Suprapubic skin (tissue), 4 donors: ENCODE measurements at regions not wholly inside any gene's neighbourhood (a gene's known extent, or its start where the extent isn't known, plus 50 kb on each side); places are given as distances from the start of the nearest gene placed in this dataset.

ENCODE experiments used
- DNase-seq, 2 donors: peaks; one replicate each; pipeline ENCODE4 v3.0.0-alpha.2; 2019; ENCODE audit warnings: low spot score in 2 of 2
- H3K27ac ChIP-seq: fragments of 200-600 bp; sonication (generic); one replicate; pipeline ENCODE4 v1.5.1; 2019
- H3K27me3 ChIP-seq: fragments of 200-600 bp; sonication (generic); one replicate; pipeline ENCODE4 v1.5.1; 2019
- H3K36me3 ChIP-seq: fragments of 200-600 bp; sonication (generic); one replicate; pipeline ENCODE4 v1.5.1; 2019
- H3K4me1 ChIP-seq: fragments of 200-600 bp; sonication (generic); one replicate; pipeline ENCODE4 v1.5.1; 2019
- H3K4me3 ChIP-seq: fragments of 200-600 bp; sonication (generic); one replicate; pipeline ENCODE4 v1.5.1; 2019; ENCODE audit warnings: mild to moderate bottlenecking
- H3K9me3 ChIP-seq: fragments of 200-600 bp; sonication (generic); one replicate; pipeline ENCODE4 v1.5.1; 2019
- CTCF ChIP-seq, 2 donors: fragments of 200-600 bp in 1 of 2; fragments of 450-650 bp in 1 of 2; sonication (generic) in 1 of 2; IDR thresholded peaks; one replicate each; pipeline ENCODE4 v1.5.1; 2016 to 2019; ENCODE audit warnings: antibody characterized with exemption in 2 of 2, mild to moderate bottlenecking in 1 of 2, moderate library complexity in 1 of 2
- EP300 ChIP-seq: sonication (generic); formaldehyde crosslinking; IDR thresholded peaks from one replicate; pipeline ENCODE4 v1.6.1; 2017; ENCODE audit warnings: antibody characterized with exemption
- POLR2A ChIP-seq, 2 donors: fragments of 450-650 bp; IDR thresholded peaks; one replicate each; pipeline ENCODE4 v1.6.1; 2017; ENCODE audit warnings: antibody characterized with exemption in 2 of 2, mild to moderate bottlenecking in 2 of 2, moderate library complexity in 2 of 2
- POLR2AphosphoS5 ChIP-seq, 3 donors: sonication (generic); formaldehyde crosslinking; IDR thresholded peaks; one replicate each; pipeline ENCODE4 v1.6.1; 2017; ENCODE audit warnings: antibody characterized with exemption in 3 of 3
- WGBS: methylation state at CpG from one replicate; pipeline ENCODE4 v1.1.5; 2018; 5-methylcytosine and 5-hydroxymethylcytosine counted together

GRCh38 chr20:11011653-11012052, 337.9 kb upstream of the JAG1 start:
- no peak for DNase-seq
- H3K9me3 ChIP-seq, result no peaks in the 10 kb centered on the region
- H3K27ac ChIP-seq, result no peak overlapping the region
- H3K27me3 ChIP-seq, result no peaks in the 10 kb centered on the region
- no peak for TF ChIP-seq CTCF (IDR thresholded peaks at IDR 0.05)
- TF ChIP-seq EP300, result no peak
- TF ChIP-seq POLR2A (IDR thresholded peaks at IDR 0.05), result no peak
- TF ChIP-seq POLR2AphosphoS5 (IDR thresholded peaks at IDR 0.05), result no peak
- peaks cover 10% of the 10 kb centered on the region for H3K4me1 ChIP-seq
- H3K4me3 ChIP-seq, result no peak overlapping the region
- H3K36me3 ChIP-seq, result no peaks in the 10 kb centered on the region

DNA sequence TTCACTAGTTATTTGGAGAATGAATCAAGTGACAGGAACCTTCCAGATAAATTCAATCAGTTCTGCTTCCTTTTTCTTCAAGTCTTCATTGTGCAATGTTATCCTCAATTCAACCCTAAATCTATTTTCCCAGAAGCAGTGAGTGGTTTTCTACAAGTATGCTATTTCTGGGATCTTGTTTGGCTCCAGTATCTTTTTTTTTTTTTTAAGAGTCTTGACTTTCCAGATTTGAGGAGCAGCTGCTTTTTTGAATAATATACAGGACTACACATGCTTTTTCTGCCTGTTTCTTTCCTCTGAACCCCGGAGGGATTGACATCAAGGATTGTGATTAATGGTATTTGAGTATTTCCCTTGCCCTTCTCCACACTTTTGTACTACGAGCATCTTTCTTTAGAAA, 339.2 kb upstream of the JAG1 start:
- Histone ChIP-seq H3K4me1 (peaks cover 10% of the 10 kb centered on the region), H3K27me3 (no peaks in the 10 kb centered on the region), H3K27ac (peak overlapping the region; percentile 11), H3K9me3 (no peaks in the 10 kb centered on the region), H3K4me3 (no peak overlapping the region), H3K36me3 (no peaks in the 10 kb centered on the region)
- no peak for DNase-seq
- no peak for TF ChIP-seq POLR2AphosphoS5 (IDR thresholded peaks at IDR 0.05)
- 26% methylated on average over 2 of the region's 2 CpGs for WGBS

GRCh38 chr20:11013801-11014200, 340.0 kb upstream of the JAG1 start:
- no peak for TF ChIP-seq CTCF (IDR thresholded peaks at IDR 0.05)
- no peak for TF ChIP-seq POLR2AphosphoS5 (IDR thresholded peaks at IDR 0.05)
- no peak for TF ChIP-seq EP300
- no peak for TF ChIP-seq POLR2A (IDR thresholded peaks at IDR 0.05)
- Histone ChIP-seq H3K4me1 (peaks cover 10% of the 10 kb centered on the region), H3K4me3 (no peak overlapping the region), H3K36me3 (no peaks in the 10 kb centered on the region), H3K9me3 (no peaks in the 10 kb centered on the region), H3K27ac (peak overlapping the region; percentile 11), H3K27me3 (no peaks in the 10 kb centered on the region)
- no peak for DNase-seq
- 81% methylated on average over 1 of the region's 1 CpG for WGBS

DNA sequence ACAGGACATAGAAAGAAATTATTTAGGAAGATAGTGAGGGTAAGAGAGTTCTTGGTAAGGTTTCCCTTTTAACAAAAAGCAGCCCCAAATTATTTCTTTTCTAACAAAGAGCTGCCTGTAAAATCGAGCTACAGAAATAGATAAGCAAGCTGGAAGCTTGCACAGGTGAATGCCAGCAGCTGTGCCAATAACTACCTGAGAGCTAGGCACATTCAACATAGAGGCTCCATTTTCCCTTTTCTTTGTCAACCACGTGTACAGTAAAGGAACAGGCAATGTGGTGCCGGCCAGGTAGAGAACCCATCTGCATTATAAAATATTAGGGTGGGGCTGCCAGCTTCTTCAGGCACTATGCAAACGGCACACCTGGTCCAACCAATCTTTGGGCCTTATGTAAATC, 341.6 kb upstream of the JAG1 start:
- no peaks in the 10 kb centered on the region for H3K36me3 ChIP-seq
- H3K27me3 ChIP-seq, result no peaks in the 10 kb centered on the region
- no peak for DNase-seq
- no peak overlapping the region for H3K27ac ChIP-seq
- peak overlapping the region; percentile 15 for H3K4me3 ChIP-seq
- TF ChIP-seq EP300 (no peak), POLR2AphosphoS5 (IDR thresholded peaks at IDR 0.05) (no peak), CTCF (IDR thresholded peaks at IDR 0.05) (no peak), POLR2A (IDR thresholded peaks at IDR 0.05) (no peak)
- WGBS, result 36% methylated on average over 4 of the region's 4 CpGs
- H3K9me3 ChIP-seq, result no peaks in the 10 kb centered on the region
- peaks cover 10% of the 10 kb centered on the region for H3K4me1 ChIP-seq

DNA sequence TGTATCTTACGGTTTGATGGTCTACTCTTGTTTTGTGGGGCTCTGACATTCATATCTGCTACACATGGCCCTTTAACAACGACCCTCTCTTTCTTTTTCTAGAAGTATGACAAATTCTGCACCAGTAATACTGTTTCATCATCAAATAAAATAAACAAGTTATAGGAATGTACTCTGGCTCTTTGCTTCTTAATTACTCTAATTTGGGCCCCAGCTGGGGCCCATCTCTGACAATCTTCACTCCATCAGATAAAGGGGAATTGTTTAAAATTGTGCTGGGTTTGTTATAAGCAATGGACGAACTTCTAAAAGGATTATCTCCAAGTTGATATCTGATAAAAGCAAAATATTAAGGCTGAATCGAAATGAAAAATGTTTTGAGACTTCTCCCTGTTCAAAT, 343.6 kb upstream of the JAG1 start:
- Histone ChIP-seq H3K9me3 (no peaks in the 10 kb centered on the region), H3K27ac (no peak overlapping the region), H3K4me1 (peaks cover 10% of the 10 kb centered on the region), H3K27me3 (no peaks in the 10 kb centered on the region), H3K36me3 (no peaks in the 10 kb centered on the region), H3K4me3 (no peak overlapping the region)
- DNase-seq, result no peak
- WGBS, result 85% methylated on average over 4 of the region's 4 CpGs
- no peak for TF ChIP-seq POLR2A (IDR thresholded peaks at IDR 0.05)
- TF ChIP-seq CTCF (IDR thresholded peaks at IDR 0.05), result no peak
- no peak for TF ChIP-seq POLR2AphosphoS5 (IDR thresholded peaks at IDR 0.05)

- no peak overlapping the region for H3K4me3 ChIP-seq
- WGBS, result 94% methylated on average over 6 of the region's 6 CpGs
- peaks cover under 1% of the 10 kb centered on the region for H3K9me3 ChIP-seq
- no peaks in the 10 kb centered on the region for H3K36me3 ChIP-seq
- DNase-seq, result no peak
- no peak for TF ChIP-seq POLR2AphosphoS5 (IDR thresholded peaks at IDR 0.05)
- no peak for TF ChIP-seq POLR2A (IDR thresholded peaks at IDR 0.05)
- no peak for TF ChIP-seq CTCF (IDR thresholded peaks at IDR 0.05)
- no peak for TF ChIP-seq EP300
- peaks cover 3% of the 10 kb centered on the region for H3K4me1 ChIP-seq
- no peaks in the 10 kb centered on the region for H3K27me3 ChIP-seq
- H3K27ac ChIP-seq, result no peak overlapping the region
These were observed 344.9 kb upstream of the JAG1 start for GRCh38 chr20:11018668-11019170.
